HepG2 (cell line): ENCODE measurements at regions not wholly inside any gene's neighbourhood (a gene's known extent, or its start where the extent isn't known, plus 50 kb on each side); places are given as distances from the start of the nearest gene placed in this dataset.

Source experiments
- KMT2A ChIP-seq: sonication (generic); formaldehyde crosslinking; IDR thresholded peaks from 2 replicates; pipeline ENCODE4 v1.4.0; 2020; ENCODE audit warnings: missing genetic modification reagents
- PHF8 ChIP-seq: sonication (generic); formaldehyde crosslinking; IDR thresholded peaks from 2 replicates; pipeline ENCODE4 v1.5.0; 2020; ENCODE audit warnings: missing genetic modification reagents
- SIN3A ChIP-seq: IDR thresholded peaks from 2 replicates; pipeline ENCODE4 v1.6.1; 2011; ENCODE audit warnings: low read depth, mild to moderate bottlenecking, control low read depth, low read length, borderline replicate concordance
- SNAI1 ChIP-seq: sonication (generic); formaldehyde crosslinking; IDR thresholded peaks from 2 replicates; pipeline ENCODE4 v1.5.0; 2020; ENCODE audit warnings: mild to moderate bottlenecking, missing genetic modification reagents, borderline replicate concordance
- ZFYVE20 ChIP-seq: sonication (generic); formaldehyde crosslinking; IDR thresholded peaks from 2 replicates; pipeline ENCODE4 v1.8.0; 2023; ENCODE audit warnings: low read depth, mild to moderate bottlenecking, moderate library complexity, missing genetic modification reagents, borderline replicate concordance
- ZNF138 ChIP-seq: sonication (generic); formaldehyde crosslinking; IDR thresholded peaks from 2 replicates; pipeline ENCODE4 v1.5.0; 2020; ENCODE audit warnings: mild to moderate bottlenecking, low read depth, missing genetic modification reagents
- TF ChIP-seq, protein P1 (sequence below): sonication (generic); formaldehyde crosslinking; IDR thresholded peaks from 2 replicates; pipeline ENCODE4 v1.4.0; 2020; ENCODE audit warnings: missing genetic modification reagents
- TF ChIP-seq, protein P2 (sequence below): sonication (generic); formaldehyde crosslinking; IDR thresholded peaks from 2 replicates; pipeline ENCODE4 v1.4.0; 2020; ENCODE audit warnings: low read depth, mild to moderate bottlenecking, missing genetic modification reagents

DNA sequence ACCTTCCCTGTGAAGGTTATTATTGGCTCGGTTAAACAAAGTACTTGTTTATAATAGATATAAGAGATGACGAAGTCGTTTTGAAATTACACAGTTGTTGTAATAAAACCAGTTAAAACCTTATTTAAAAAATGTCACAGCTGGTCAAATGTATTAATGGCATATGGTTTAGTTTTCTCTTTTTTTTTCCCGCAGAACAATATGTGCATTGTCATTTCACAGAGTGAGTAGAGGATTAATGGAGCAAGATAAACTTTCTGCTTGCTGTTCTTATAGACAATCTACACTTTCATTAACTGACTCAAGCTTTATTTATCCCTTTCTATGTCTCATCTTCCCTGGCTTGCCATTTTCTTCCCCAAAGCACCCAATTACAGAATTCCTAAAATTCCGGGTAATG lies 404.3 kb upstream of the NPVF start:
- TF ChIP-seq ZFYVE20 (no peak), KMT2A (CRISPR knock-in tag) (no peak), PHF8 (no peak), ZNF138 (no peak), SIN3A (no peak), SNAI1 (CRISPR knock-in tag) (no peak)
- TF ChIP-seq, protein P1, sequence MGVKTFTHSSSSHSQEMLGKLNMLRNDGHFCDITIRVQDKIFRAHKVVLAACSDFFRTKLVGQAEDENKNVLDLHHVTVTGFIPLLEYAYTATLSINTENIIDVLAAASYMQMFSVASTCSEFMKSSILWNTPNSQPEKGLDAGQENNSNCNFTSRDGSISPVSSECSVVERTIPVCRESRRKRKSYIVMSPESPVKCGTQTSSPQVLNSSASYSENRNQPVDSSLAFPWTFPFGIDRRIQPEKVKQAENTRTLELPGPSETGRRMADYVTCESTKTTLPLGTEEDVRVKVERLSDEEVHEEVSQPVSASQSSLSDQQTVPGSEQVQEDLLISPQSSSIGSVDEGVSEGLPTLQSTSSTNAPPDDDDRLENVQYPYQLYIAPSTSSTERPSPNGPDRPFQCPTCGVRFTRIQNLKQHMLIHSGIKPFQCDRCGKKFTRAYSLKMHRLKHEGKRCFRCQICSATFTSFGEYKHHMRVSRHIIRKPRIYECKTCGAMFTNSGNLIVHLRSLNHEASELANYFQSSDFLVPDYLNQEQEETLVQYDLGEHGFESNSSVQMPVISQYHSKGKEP (CRISPR knock-in tag), result no peak
- TF ChIP-seq, protein P2, sequence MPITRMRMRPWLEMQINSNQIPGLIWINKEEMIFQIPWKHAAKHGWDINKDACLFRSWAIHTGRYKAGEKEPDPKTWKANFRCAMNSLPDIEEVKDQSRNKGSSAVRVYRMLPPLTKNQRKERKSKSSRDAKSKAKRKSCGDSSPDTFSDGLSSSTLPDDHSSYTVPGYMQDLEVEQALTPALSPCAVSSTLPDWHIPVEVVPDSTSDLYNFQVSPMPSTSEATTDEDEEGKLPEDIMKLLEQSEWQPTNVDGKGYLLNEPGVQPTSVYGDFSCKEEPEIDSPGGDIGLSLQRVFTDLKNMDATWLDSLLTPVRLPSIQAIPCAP, result no peak
